T-helper 22 cell (primary cell): ENCODE measurements at regions not wholly inside any gene's neighbourhood (a gene's known extent, or its start where the extent isn't known, plus 50 kb on each side); places are given as distances from the start of the nearest gene placed in this dataset.

Experiments used
- DNase-seq: peaks from one replicate; pipeline ENCODE4 v3.0.0-alpha.2; 2020; ENCODE audit warnings: low read depth

- no peak for DNase-seq
These were observed 301.9 kb downstream of the DHX15 start for GRCh38 chr4:24282446-24282845.

GRCh38 chr4:24279911-24280375 is 304.4 kb downstream of the DHX15 start:
- no peak for DNase-seq

GRCh38 chr4:24279469-24279868 is 304.9 kb downstream of the DHX15 start:
- DNase-seq = no peak

GRCh38 chr4:24278693-24279092 is 305.7 kb downstream of the DHX15 start:
- no peak for DNase-seq

- no peak for DNase-seq
These were observed 309.9 kb downstream of the DHX15 start for GRCh38 chr4:24274381-24274941.

- DNase-seq = no peak
These were observed 311.2 kb downstream of the DHX15 start for GRCh38 chr4:24273136-24273535.

GRCh38 chr4:24266951-24267722 is 317.2 kb downstream of the DHX15 start:
- no peak for DNase-seq

GRCh38 chr4:24265989-24266388 is 318.4 kb downstream of the DHX15 start:
- no peak for DNase-seq

- DNase-seq = no peak
These were observed 321.7 kb downstream of the DHX15 start for GRCh38 chr4:24262616-24263015.

GRCh38 chr4:24262084-24262483 is 322.3 kb downstream of the DHX15 start:
- no peak for DNase-seq

- DNase-seq = no peak
These were observed 323.3 kb downstream of the DHX15 start for GRCh38 chr4:24260923-24261564.

- no peak for DNase-seq
These were observed 324.1 kb downstream of the DHX15 start for GRCh38 chr4:24260133-24260715.

- no peak for DNase-seq
These were observed 327.8 kb downstream of the DHX15 start for GRCh38 chr4:24256547-24256946.

GRCh38 chr4:24256066-24256465 is 328.3 kb downstream of the DHX15 start:
- no peak for DNase-seq

- DNase-seq = no peak
These were observed 332.2 kb downstream of the DHX15 start for GRCh38 chr4:24252121-24252520.

- no peak for DNase-seq
These were observed 332.8 kb downstream of the DHX15 start for GRCh38 chr4:24251589-24251988.

GRCh38 chr4:24249972-24250371 is 334.4 kb downstream of the DHX15 start:
- DNase-seq = no peak

- no peak for DNase-seq
These were observed 335.4 kb downstream of the DHX15 start for GRCh38 chr4:24248674-24249630.

- DNase-seq = no peak
These were observed 338.9 kb downstream of the DHX15 start for GRCh38 chr4:24245491-24245820.

- no peak for DNase-seq
These were observed 339.5 kb downstream of the DHX15 start for GRCh38 chr4:24244663-24245490.

- DNase-seq = no peak
These were observed 340.7 kb downstream of the DHX15 start for GRCh38 chr4:24243641-24244040.
